Hepatocyte (in vitro differentiated cells): ENCODE measurements at regions not wholly inside any gene's neighbourhood (a gene's known extent, or its start where the extent isn't known, plus 50 kb on each side); places are given as distances from the start of the nearest gene placed in this dataset.

Source experiments
- DNase-seq: peaks from one replicate; pipeline ENCODE4 v3.0.0-alpha.2; 2016; ENCODE audit warnings: low spot score
- H2AFZ ChIP-seq: fragments of 200-600 bp; sonication (generic); 2 replicates; pipeline ENCODE4 v1.6.0; 2016; ENCODE audit warnings: antibody characterized with exemption, mild to moderate bottlenecking
- H3K27ac ChIP-seq: fragments of 200-600 bp; sonication (generic); 2 replicates; pipeline ENCODE4 v1.5.1; 2016; ENCODE audit warnings: mild to moderate bottlenecking
- H3K27me3 ChIP-seq: fragments of 200-600 bp; sonication (generic); 2 replicates; pipeline ENCODE4 v1.6.1; 2016
- H3K36me3 ChIP-seq: fragments of 200-600 bp; sonication (generic); replicated peaks from 2 replicates; pipeline ENCODE4 v1.5.1; 2016; ENCODE audit warnings: low read depth; ENCODE audit not compliant: insufficient read depth
- H3K4me1 ChIP-seq: fragments of 200-600 bp; sonication (generic); 2 replicates; pipeline ENCODE4 v1.5.1; 2016; ENCODE audit warnings: mild to moderate bottlenecking, moderate library complexity; ENCODE audit not compliant: insufficient read depth
- H3K4me2 ChIP-seq: fragments of 200-600 bp; sonication (generic); 2 replicates; pipeline ENCODE4 v1.6.0; 2016
- H3K4me3 ChIP-seq: fragments of 200-600 bp; sonication (generic); 2 replicates; pipeline ENCODE4 v1.5.1; 2016; ENCODE audit warnings: mild to moderate bottlenecking
- H3K79me2 ChIP-seq: fragments of 200-600 bp; sonication (generic); 2 replicates; pipeline ENCODE4 v1.6.0; 2017; ENCODE audit warnings: mild to moderate bottlenecking
- H3K9me2 ChIP-seq: fragments of 200-600 bp; sonication (generic); replicated peaks from 2 replicates; pipeline ENCODE4 v1.6.0; 2017; ENCODE audit warnings: mild to moderate bottlenecking; ENCODE audit not compliant: insufficient read depth
- H3K9me3 ChIP-seq: fragments of 200-600 bp; sonication (generic); 2 replicates; pipeline ENCODE4 v1.5.1; 2016; ENCODE audit warnings: low read depth, mild to moderate bottlenecking
- H4K20me1 ChIP-seq: fragments of 200-600 bp; sonication (generic); 2 replicates; pipeline ENCODE4 v1.6.0; 2016; ENCODE audit warnings: mild to moderate bottlenecking; ENCODE audit not compliant: insufficient read depth, poor library complexity, severe bottlenecking
- EZH2 ChIP-seq: fragments of 200-600 bp; sonication (generic); IDR thresholded peaks from 2 replicates; pipeline ENCODE4 v1.6.1; 2016; ENCODE audit warnings: antibody characterized with exemption, mild to moderate bottlenecking, borderline replicate concordance
- EZH2phosphoT487 ChIP-seq: fragments of 200-600 bp; sonication (generic); IDR thresholded peaks from one replicate; pipeline ENCODE4 v1.6.1; 2018; ENCODE audit warnings: antibody characterized with exemption, mild to moderate bottlenecking, low read depth, moderate library complexity; ENCODE audit not compliant: unreplicated experiment, severe bottlenecking
- WGBS: methylation state at CpG from one replicate; pipeline ENCODE4 v1.1.6; 2016; ENCODE audit warnings: low lambda C conversion rate; ENCODE audit errors: missing lambda C conversion rate; 5-methylcytosine and 5-hydroxymethylcytosine counted together
- TF ChIP-seq, protein P1 (sequence below): fragments of 200-600 bp; sonication (generic); IDR thresholded peaks from 2 replicates; pipeline ENCODE4 v1.5.1; 2016; ENCODE audit warnings: antibody characterized with exemption, mild to moderate bottlenecking; ENCODE audit not compliant: poor library complexity

GRCh38 chr3:187590861-187591576 is 79.2 kb downstream of the SST start:
- H3K36me3 ChIP-seq, result no peaks in the 10 kb centered on the region
- H4K20me1 ChIP-seq, result no peaks in the 10 kb centered on the region
- H3K4me1 ChIP-seq, result no peaks in the 10 kb centered on the region
- H3K79me2 ChIP-seq, result no peaks in the 10 kb centered on the region
- 71% methylated on average over 10 of the region's 10 CpGs for WGBS
- TF ChIP-seq EZH2phosphoT487, result no peak
- no peak overlapping the region for H3K4me2 ChIP-seq
- H3K9me3 ChIP-seq, result no peaks in the 10 kb centered on the region
- DNase-seq, result no peak
- H3K27me3 ChIP-seq, result no peaks in the 10 kb centered on the region
- H3K27ac ChIP-seq, result no peak overlapping the region
- no peak overlapping the region for H3K4me3 ChIP-seq
- H3K9me2 ChIP-seq, result no peaks in the 10 kb centered on the region
- no peak overlapping the region for H2AFZ ChIP-seq

- TF ChIP-seq, protein P1, sequence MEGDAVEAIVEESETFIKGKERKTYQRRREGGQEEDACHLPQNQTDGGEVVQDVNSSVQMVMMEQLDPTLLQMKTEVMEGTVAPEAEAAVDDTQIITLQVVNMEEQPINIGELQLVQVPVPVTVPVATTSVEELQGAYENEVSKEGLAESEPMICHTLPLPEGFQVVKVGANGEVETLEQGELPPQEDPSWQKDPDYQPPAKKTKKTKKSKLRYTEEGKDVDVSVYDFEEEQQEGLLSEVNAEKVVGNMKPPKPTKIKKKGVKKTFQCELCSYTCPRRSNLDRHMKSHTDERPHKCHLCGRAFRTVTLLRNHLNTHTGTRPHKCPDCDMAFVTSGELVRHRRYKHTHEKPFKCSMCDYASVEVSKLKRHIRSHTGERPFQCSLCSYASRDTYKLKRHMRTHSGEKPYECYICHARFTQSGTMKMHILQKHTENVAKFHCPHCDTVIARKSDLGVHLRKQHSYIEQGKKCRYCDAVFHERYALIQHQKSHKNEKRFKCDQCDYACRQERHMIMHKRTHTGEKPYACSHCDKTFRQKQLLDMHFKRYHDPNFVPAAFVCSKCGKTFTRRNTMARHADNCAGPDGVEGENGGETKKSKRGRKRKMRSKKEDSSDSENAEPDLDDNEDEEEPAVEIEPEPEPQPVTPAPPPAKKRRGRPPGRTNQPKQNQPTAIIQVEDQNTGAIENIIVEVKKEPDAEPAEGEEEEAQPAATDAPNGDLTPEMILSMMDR, result no peak
- TF ChIP-seq EZH2phosphoT487, result no peak
- no peak for TF ChIP-seq EZH2
- no peak overlapping the region for H3K4me3 ChIP-seq
- H3K27me3 ChIP-seq, result no peaks in the 10 kb centered on the region
- H3K79me2 ChIP-seq, result no peaks in the 10 kb centered on the region
- no peaks in the 10 kb centered on the region for H3K4me1 ChIP-seq
- H3K36me3 ChIP-seq, result no peaks in the 10 kb centered on the region
- no peak overlapping the region for H3K4me2 ChIP-seq
- no peak overlapping the region for H2AFZ ChIP-seq
- H3K9me3 ChIP-seq, result no peaks in the 10 kb centered on the region
- 91% methylated on average over 4 of the region's 4 CpGs for WGBS
- no peak overlapping the region for H3K27ac ChIP-seq
- DNase-seq, result no peak
- H4K20me1 ChIP-seq, result no peaks in the 10 kb centered on the region
- no peaks in the 10 kb centered on the region for H3K9me2 ChIP-seq
These were observed 83.1 kb downstream of the SST start for GRCh38 chr3:187587076-187587475.

DNA sequence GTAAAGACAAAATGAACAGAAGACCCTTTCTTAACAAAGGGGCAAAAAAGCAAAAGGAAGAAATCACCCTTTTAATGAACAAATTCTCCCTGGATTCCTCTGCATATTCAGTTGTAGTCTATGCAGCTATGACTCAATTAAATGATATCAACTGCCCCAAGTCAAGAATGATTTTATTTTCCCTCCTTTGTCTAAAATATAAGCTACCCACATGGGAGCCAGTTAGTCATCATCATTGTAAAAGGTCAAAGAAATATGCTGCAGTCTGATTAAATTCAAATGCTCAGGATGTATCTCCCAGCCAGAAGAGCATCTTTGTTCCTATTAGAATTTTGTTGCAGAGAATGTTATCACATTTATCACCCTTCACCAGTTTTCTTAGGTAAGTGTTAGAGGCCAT is 84.0 kb downstream of the SST start:
- H3K4me2 ChIP-seq, result no peak overlapping the region
- TF ChIP-seq EZH2, result no peak
- TF ChIP-seq, protein P1, result no peak
- no peak for TF ChIP-seq EZH2phosphoT487
- no peak for DNase-seq
- H3K4me1 ChIP-seq, result no peaks in the 10 kb centered on the region
- H3K27me3 ChIP-seq, result no peaks in the 10 kb centered on the region
- no peaks in the 10 kb centered on the region for H3K79me2 ChIP-seq
- no peaks in the 10 kb centered on the region for H3K9me2 ChIP-seq
- H3K4me3 ChIP-seq, result no peak overlapping the region
- no peak overlapping the region for H2AFZ ChIP-seq
- H4K20me1 ChIP-seq, result no peaks in the 10 kb centered on the region
- H3K36me3 ChIP-seq, result no peaks in the 10 kb centered on the region
- H3K9me3 ChIP-seq, result no peaks in the 10 kb centered on the region
- H3K27ac ChIP-seq, result no peak overlapping the region

DNA sequence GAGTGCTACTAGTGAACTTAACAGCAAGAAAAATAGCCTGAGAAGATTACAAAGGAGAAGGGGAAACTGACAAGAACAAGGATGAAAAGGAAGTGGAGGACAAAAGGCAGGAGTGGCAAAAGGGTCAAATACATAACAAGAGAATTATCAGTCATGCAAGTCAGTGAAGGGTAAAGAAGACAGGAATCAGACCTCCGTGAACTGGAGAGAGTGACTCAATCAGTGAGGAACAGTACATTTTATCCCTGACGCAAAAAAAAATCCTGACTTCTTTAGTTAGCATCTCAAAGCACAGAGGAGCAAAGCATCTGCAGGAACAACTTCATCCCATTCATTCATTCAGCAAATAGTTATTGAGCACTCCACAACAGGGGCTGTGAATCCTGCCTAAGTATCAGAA is 97.8 kb downstream of the SST start:
- Histone ChIP-seq H3K79me2 (no peaks in the 10 kb centered on the region), H3K4me2 (no peak overlapping the region), H3K27me3 (no peaks in the 10 kb centered on the region), H3K27ac (peak overlapping the region; percentile 64), H3K4me1 (peaks cover 13% of the 10 kb centered on the region), H3K4me3 (no peak overlapping the region), H3K9me3 (no peaks in the 10 kb centered on the region), H3K9me2 (no peaks in the 10 kb centered on the region), H2AFZ (no peak overlapping the region), H4K20me1 (no peaks in the 10 kb centered on the region), H3K36me3 (no peaks in the 10 kb centered on the region)
- 63% methylated on average over 2 of the region's 2 CpGs for WGBS
- TF ChIP-seq, protein P1, result no peak
- TF ChIP-seq EZH2phosphoT487, result no peak
- TF ChIP-seq EZH2, result no peak
- DNase-seq, result no peak
